NT2/D1 (cell line): ENCODE measurements at regions not wholly inside any gene's neighbourhood (a gene's known extent, or its start where the extent isn't known, plus 50 kb on each side); places are given as distances from the start of the nearest gene placed in this dataset.
"Not testable (repeated sequence)": the region's sequence is repeated elsewhere in the genome, so short reads cannot be mapped to it uniquely, and the experiment has no call there.

Experiments
- DNase-seq: peaks from one replicate; pipeline ENCODE4 v3.0.0-alpha.2; 2011; ENCODE audit warnings: low read depth, low spot score
- H3K27me3 ChIP-seq: 2 replicates; pipeline ENCODE4 v1.6.0; 2011; ENCODE audit warnings: mild to moderate bottlenecking; ENCODE audit not compliant: insufficient read length, insufficient read depth
- H3K36me3 ChIP-seq: 2 replicates; pipeline ENCODE4 v1.6.1; 2011; ENCODE audit warnings: mild to moderate bottlenecking, low read length, mixed read lengths; ENCODE audit not compliant: insufficient read depth, insufficient read length
- H3K4me1 ChIP-seq: 2 replicates; pipeline ENCODE4 v1.5.1; 2011; ENCODE audit not compliant: insufficient read depth, insufficient read length
- H3K4me3 ChIP-seq: 2 replicates; pipeline ENCODE4 v1.5.1; 2011; ENCODE audit warnings: low read depth; ENCODE audit not compliant: insufficient read length
- H3K9ac ChIP-seq: 2 replicates; pipeline ENCODE4 v1.6.0; 2011; ENCODE audit warnings: low read depth; ENCODE audit not compliant: insufficient read length
- H3K9me3 ChIP-seq: 2 replicates; pipeline ENCODE4 v1.5.1; 2011; ENCODE audit warnings: mild to moderate bottlenecking, low read length; ENCODE audit not compliant: insufficient read depth
- SUZ12 ChIP-seq: IDR thresholded peaks from 2 replicates; pipeline ENCODE4 v1.6.1; 2011; ENCODE audit not compliant: insufficient read length, insufficient read depth; ENCODE audit errors: extremely low read depth
- YY1 ChIP-seq: IDR thresholded peaks from 2 replicates; pipeline ENCODE4 v1.6.1; 2011; ENCODE audit not compliant: insufficient read length, insufficient read depth
- ZNF274 ChIP-seq: IDR thresholded peaks from 2 replicates; pipeline ENCODE4 v1.6.1; 2011; ENCODE audit warnings: mild to moderate bottlenecking, low read depth, low read length

DNA sequence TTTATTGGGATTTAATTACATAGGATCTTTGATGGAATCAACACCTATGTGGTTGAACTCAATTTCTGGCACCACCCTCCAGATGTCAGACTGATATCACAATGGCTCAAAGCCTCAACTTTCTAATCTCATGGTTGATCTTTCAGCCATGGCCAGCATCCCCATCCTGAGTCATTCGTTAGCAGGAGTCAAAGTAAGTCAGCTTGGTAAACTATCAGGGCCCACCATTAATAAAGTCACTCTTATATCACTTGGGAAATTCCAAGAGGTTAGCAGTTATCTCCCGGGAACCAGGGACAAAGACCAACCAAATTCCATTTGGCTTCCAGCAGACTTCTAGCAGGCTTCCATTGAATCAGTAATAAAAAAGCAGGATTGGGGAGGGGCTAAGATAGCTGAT lies 50.7 kb upstream of the TNFSF4 start:
- DNase-seq, result no peak

DNA sequence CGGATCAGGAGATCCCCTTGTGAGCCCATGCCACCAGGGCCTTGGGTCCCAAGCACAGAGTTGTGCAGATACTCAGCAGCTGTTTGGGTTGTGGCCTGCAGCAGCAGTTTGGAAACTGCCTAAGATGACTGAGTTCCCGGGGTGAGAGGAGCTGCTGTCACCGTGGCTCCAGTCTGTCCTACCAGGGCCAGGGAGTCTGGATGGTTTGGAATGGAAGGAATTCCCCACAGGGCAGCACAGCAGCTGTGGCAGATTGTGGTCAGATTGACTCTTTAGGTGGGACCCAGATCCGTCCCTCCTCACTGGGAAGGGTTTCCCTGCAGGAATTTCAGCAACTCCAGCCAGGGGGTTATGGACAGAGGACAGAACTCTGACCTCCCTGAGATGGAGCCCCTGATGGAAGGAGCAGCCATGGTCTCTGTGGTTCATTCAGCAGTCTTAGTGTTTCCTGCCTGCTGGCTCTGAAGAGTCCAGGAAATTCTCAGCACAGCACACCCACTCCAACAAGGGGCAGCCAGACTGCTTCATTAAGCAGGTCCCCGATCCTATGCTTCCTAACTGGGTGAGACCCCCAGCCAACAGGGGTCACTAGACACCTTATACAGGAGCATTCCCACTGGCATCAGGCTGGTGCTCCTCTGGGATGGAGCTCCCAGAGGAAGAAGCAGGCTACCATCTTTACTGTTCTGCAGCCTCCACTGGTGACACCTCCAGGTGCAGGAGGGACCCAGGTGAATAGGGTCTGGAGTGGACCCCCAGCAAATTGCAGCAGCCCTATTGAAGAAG lies 51.5 kb upstream of the TNFSF4 start:
- Histone ChIP-seq H3K36me3 (no peaks in the 10 kb centered on the region), H3K27me3 (no peaks in the 10 kb centered on the region), H3K4me3 (no peak overlapping the region), H3K9ac (no peak overlapping the region), H3K9me3 (no peaks in the 10 kb centered on the region; the same call in 1 of the 2 replicates), H3K4me1 (peaks cover 2% of the 10 kb centered on the region)
- TF ChIP-seq ZNF274 (no peak), YY1 (no peak), SUZ12 (no peak)
- DNase-seq, result no peak

More for the DNA sequence above, 50.7 kb upstream of the TNFSF4 start:
- TF ChIP-seq YY1 (no peak), ZNF274 (no peak), SUZ12 (no peak)
- Histone ChIP-seq H3K36me3 (no peaks in the 10 kb centered on the region), H3K4me1 (peaks cover 2% of the 10 kb centered on the region), H3K9me3 (no peaks in the 10 kb centered on the region; the same call in 1 of the 2 replicates), H3K27me3 (no peaks in the 10 kb centered on the region), H3K9ac (no peak overlapping the region), H3K4me3 (no peak overlapping the region)

DNA sequence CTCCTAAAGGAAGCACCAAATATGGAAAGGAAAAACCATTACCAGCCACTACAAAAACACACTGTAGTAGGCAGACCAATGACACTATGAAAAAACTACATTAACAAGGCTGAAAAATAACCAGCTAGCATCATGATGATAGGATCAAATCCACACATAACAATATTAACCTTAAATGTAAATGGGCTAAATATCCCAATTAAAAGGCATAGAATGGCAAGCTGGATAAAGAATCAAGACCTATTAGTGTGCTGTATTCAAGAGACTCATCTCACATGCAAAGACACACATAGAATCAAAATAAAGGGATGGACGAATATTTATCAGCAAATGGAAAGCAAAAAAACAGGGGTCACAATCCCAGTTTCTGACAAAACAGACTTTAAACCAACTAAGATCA lies 53.2 kb upstream of the TNFSF4 start:
- not testable (repeated sequence) for H3K9me3 ChIP-seq, H3K4me1 ChIP-seq, H3K27me3 ChIP-seq, DNase-seq, H3K4me3 ChIP-seq, H3K9ac ChIP-seq, H3K36me3 ChIP-seq

- Histone ChIP-seq H3K9me3 (no peaks in the 10 kb centered on the region), H3K9ac (no peak overlapping the region), H3K4me1 (no peaks in the 10 kb centered on the region), H3K36me3 (no peaks in the 10 kb centered on the region), H3K27me3 (no peaks in the 10 kb centered on the region), H3K4me3 (no peak overlapping the region)
- no peak for TF ChIP-seq YY1
- no peak for TF ChIP-seq ZNF274
- no peak for TF ChIP-seq SUZ12
- no peak for DNase-seq
Observed at GRCh38 chr1:173266841-173267240, 59.7 kb upstream of the TNFSF4 start.

GRCh38 chr1:173267453-173267945 lies 60.4 kb upstream of the TNFSF4 start:
- no peaks in the 10 kb centered on the region for H3K27me3 ChIP-seq
- H3K9ac ChIP-seq, result no peak overlapping the region
- no peak for TF ChIP-seq YY1
- no peak for TF ChIP-seq SUZ12
- no peak for TF ChIP-seq ZNF274
- no peaks in the 10 kb centered on the region for H3K9me3 ChIP-seq
- no peaks in the 10 kb centered on the region for H3K36me3 ChIP-seq
- no peaks in the 10 kb centered on the region for H3K4me1 ChIP-seq
- no peak overlapping the region for H3K4me3 ChIP-seq
- no peak for DNase-seq

DNA sequence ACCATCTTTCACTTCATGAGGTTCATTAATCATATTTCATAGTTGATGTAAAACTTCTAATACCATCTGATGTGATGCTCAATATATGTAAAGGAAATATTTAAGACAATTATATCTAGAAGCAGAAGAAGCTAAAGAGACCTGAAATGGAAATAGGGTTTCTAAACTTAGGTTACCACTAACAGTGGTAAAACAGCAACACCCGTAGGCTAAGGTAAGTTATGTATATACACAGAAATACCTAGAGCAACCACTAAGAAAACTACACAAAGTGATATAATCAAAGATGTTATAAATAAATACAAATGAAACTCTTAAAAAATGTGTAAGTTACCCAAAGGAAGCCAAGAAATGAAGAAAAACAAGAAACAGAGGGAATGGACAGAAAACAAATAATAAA lies 61.1 kb upstream of the TNFSF4 start:
- no peaks in the 10 kb centered on the region for H3K4me1 ChIP-seq
- no peaks in the 10 kb centered on the region for H3K9me3 ChIP-seq
- no peak for TF ChIP-seq ZNF274
- no peak for TF ChIP-seq SUZ12
- TF ChIP-seq YY1, result no peak
- no peaks in the 10 kb centered on the region for H3K36me3 ChIP-seq
- no peak for DNase-seq
- no peaks in the 10 kb centered on the region for H3K27me3 ChIP-seq
- no peak overlapping the region for H3K4me3 ChIP-seq
- no peak overlapping the region for H3K9ac ChIP-seq

DNA sequence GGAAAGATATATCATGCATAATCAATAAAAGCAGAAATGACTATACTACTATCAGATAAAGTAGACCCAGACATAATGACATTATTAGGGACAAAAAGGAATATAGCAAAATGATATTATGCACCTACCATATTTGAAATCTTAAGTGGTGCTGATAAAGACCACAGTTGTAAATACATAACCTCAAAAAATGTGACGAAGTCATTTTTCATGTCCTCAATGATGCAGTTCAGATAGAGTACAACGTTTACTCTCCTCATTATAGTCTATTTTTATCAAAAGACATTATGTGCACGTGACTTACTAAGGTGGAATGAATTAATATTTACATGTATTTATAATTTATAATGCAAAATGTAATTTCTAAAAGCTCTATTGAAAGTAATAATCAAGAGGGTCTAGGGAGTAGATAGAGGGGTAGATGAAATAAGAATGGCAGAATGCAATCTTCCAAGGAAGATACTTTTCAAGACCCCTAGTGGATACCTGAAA lies 61.7 kb upstream of the TNFSF4 start:
- TF ChIP-seq YY1 (no peak), SUZ12 (no peak)

More for the DNA sequence above, 61.7 kb upstream of the TNFSF4 start:
- H3K9ac ChIP-seq, result no peak overlapping the region
- no peak overlapping the region for H3K4me3 ChIP-seq
- no peaks in the 10 kb centered on the region for H3K36me3 ChIP-seq
- DNase-seq, result no peak
- H3K9me3 ChIP-seq, result no peaks in the 10 kb centered on the region
- no peaks in the 10 kb centered on the region for H3K4me1 ChIP-seq
- H3K27me3 ChIP-seq, result no peaks in the 10 kb centered on the region
